SK-N-SH treated with all-trans-retinoic acid at 6 μM for 48 hours (cell line): ENCODE measurements at regions not wholly inside any gene's neighbourhood (a gene's known extent, or its start where the extent isn't known, plus 50 kb on each side); places are given as distances from the start of the nearest gene placed in this dataset.

ENCODE experiments used
- ATAC-seq: fragments of 200-7000 bp; cut with Tn5 transposase; 3 replicates; pipeline ENCODE4 v1.9.1; 2020; ENCODE audit warnings: mild to moderate bottlenecking, moderate library complexity
- ARNTL ChIP-seq: fragments of 450-650 bp; formaldehyde crosslinking; IDR thresholded peaks from 2 replicates; pipeline ENCODE4 v1.5.0; 2020; ENCODE audit warnings: low read depth, mild to moderate bottlenecking, moderate library complexity, borderline replicate concordance
- CREB5 ChIP-seq: fragments of 250-450 bp; sonication (Bioruptor Pico); IDR thresholded peaks from 2 replicates; pipeline ENCODE4 v1.5.1; 2020; ENCODE audit warnings: low read depth, mild to moderate bottlenecking, moderate library complexity
- CSRNP3 ChIP-seq: fragments of 250-450 bp; sonication (Bioruptor Pico); IDR thresholded peaks from 2 replicates; pipeline ENCODE4 v1.5.1; 2021; ENCODE audit warnings: mild to moderate bottlenecking, moderate library complexity
- ESRRG ChIP-seq: fragments of 250-450 bp; sonication (Bioruptor Pico); IDR thresholded peaks from 2 replicates; pipeline ENCODE4 v1.6.1; 2021; ENCODE audit warnings: mild to moderate bottlenecking
- GLIS3 ChIP-seq: fragments of 250-450 bp; sonication (Bioruptor Pico); IDR thresholded peaks from 2 replicates; pipeline ENCODE4 v1.5.0; 2020; ENCODE audit warnings: mild to moderate bottlenecking, moderate library complexity
- ISL1 ChIP-seq: fragments of 250-450 bp; sonication (Bioruptor Pico); IDR thresholded peaks from 2 replicates; pipeline ENCODE4 v2.1.2; 2022; ENCODE audit warnings: mild to moderate bottlenecking, moderate library complexity
- OSR1 ChIP-seq: fragments of 250-450 bp; sonication (Bioruptor Pico); IDR thresholded peaks from 2 replicates; pipeline ENCODE4 v1.8.0; 2022; ENCODE audit warnings: moderate library complexity, mild to moderate bottlenecking, inconsistent platforms
- PATZ1 ChIP-seq: fragments of 250-450 bp; sonication (Bioruptor Pico); IDR thresholded peaks from 2 replicates; pipeline ENCODE4 v1.8.0; 2020; ENCODE audit warnings: mild to moderate bottlenecking, moderate library complexity, borderline replicate concordance
- POU6F1 ChIP-seq: fragments of 250-450 bp; sonication (Bioruptor Pico); IDR thresholded peaks from 2 replicates; pipeline ENCODE4 v1.8.0; 2021; ENCODE audit warnings: low read depth, mild to moderate bottlenecking, moderate library complexity, borderline replicate concordance
- PPARA ChIP-seq: fragments of 250-450 bp; sonication (Bioruptor Pico); IDR thresholded peaks from 2 replicates; pipeline ENCODE4 v1.5.0; 2020; ENCODE audit warnings: mild to moderate bottlenecking, borderline replicate concordance
- RARB ChIP-seq: fragments of 250-450 bp; sonication (Bioruptor Pico); IDR thresholded peaks from 2 replicates; pipeline ENCODE4 v1.8.0; 2021; ENCODE audit warnings: mild to moderate bottlenecking, moderate library complexity
- SNAI2 ChIP-seq: fragments of 250-450 bp; sonication (Bioruptor Pico); IDR thresholded peaks from 2 replicates; pipeline ENCODE4 v1.5.0; 2020; ENCODE audit warnings: mild to moderate bottlenecking, moderate library complexity
- TCF4 ChIP-seq: fragments of 250-450 bp; sonication (Bioruptor Pico); IDR thresholded peaks from 2 replicates; pipeline ENCODE4 v1.8.0; 2021; ENCODE audit warnings: mild to moderate bottlenecking, moderate library complexity, borderline replicate concordance
- TOX ChIP-seq: fragments of 250-450 bp; sonication (Bioruptor Pico); IDR thresholded peaks from 2 replicates; pipeline ENCODE4 v1.8.0; 2021; ENCODE audit warnings: mild to moderate bottlenecking, moderate library complexity, borderline replicate concordance
- TSHZ2 ChIP-seq: fragments of 250-450 bp; sonication (Bioruptor Pico); IDR thresholded peaks from 2 replicates; pipeline ENCODE4 v1.5.0; 2020; ENCODE audit warnings: mild to moderate bottlenecking, moderate library complexity
- ZC3H10 ChIP-seq: fragments of 250-450 bp; sonication (Bioruptor Pico); IDR thresholded peaks from 2 replicates; pipeline ENCODE4 v1.5.1; 2021; ENCODE audit warnings: mild to moderate bottlenecking, moderate library complexity
- ZFP30 ChIP-seq: fragments of 450-650 bp; formaldehyde crosslinking; IDR thresholded peaks from 2 replicates; pipeline ENCODE4 v1.5.0; 2022; ENCODE audit warnings: mild to moderate bottlenecking, moderate library complexity
- ZNF565 ChIP-seq: fragments of 450-650 bp; formaldehyde crosslinking; conservative IDR thresholded peaks from 2 replicates; pipeline ENCODE4 v1.5.0; 2020; ENCODE audit warnings: low read depth, mild to moderate bottlenecking, moderate library complexity
- ZNF70 ChIP-seq: fragments of 450-650 bp; formaldehyde crosslinking; IDR thresholded peaks from 2 replicates; pipeline ENCODE4 v1.5.0; 2020; ENCODE audit warnings: mild to moderate bottlenecking, moderate library complexity
- ZNF8 ChIP-seq: fragments of 450-650 bp; formaldehyde crosslinking; IDR thresholded peaks from 2 replicates; pipeline ENCODE4 v1.5.0; 2020; ENCODE audit warnings: mild to moderate bottlenecking, moderate library complexity

GRCh38 chr3:182078316-182078715 lies 366.6 kb downstream of the SOX2 start (continued):
- no peak for TF ChIP-seq TSHZ2 (CRISPR knock-in tag)
- TF ChIP-seq PPARA (CRISPR knock-in tag): no peak

GRCh38 chr3:182078929-182079328 lies 367.2 kb downstream of the SOX2 start:
- TF ChIP-seq CSRNP3 (CRISPR knock-in tag) (no peak), GLIS3 (CRISPR knock-in tag) (no peak), POU6F1 (CRISPR knock-in tag) (no peak), ISL1 (CRISPR knock-in tag) (no peak), TCF4 (no peak), SNAI2 (CRISPR knock-in tag) (no peak), RARB (CRISPR knock-in tag) (no peak), ZC3H10 (CRISPR knock-in tag) (no peak), ZNF565 (CRISPR knock-in tag) (no peak), TOX (CRISPR knock-in tag) (no peak), OSR1 (CRISPR knock-in tag) (no peak), ZFP30 (no peak), PPARA (CRISPR knock-in tag) (no peak), ARNTL (CRISPR knock-in tag) (no peak), ZNF8 (CRISPR knock-in tag) (no peak)
- no peak for ATAC-seq

GRCh38 chr3:182081096-182081495 lies 369.4 kb downstream of the SOX2 start:
- no peak for TF ChIP-seq PPARA (CRISPR knock-in tag)
- no peak for TF ChIP-seq ISL1 (CRISPR knock-in tag)
- no peak for TF ChIP-seq TCF4
- no peak for TF ChIP-seq POU6F1 (CRISPR knock-in tag)
- no peak for TF ChIP-seq ZNF565 (CRISPR knock-in tag)
- TF ChIP-seq PATZ1: no peak
- TF ChIP-seq TOX (CRISPR knock-in tag): no peak
- no peak for TF ChIP-seq GLIS3 (CRISPR knock-in tag)
- no peak for TF ChIP-seq RARB (CRISPR knock-in tag)
- TF ChIP-seq ESRRG (CRISPR knock-in tag): no peak
- TF ChIP-seq CSRNP3 (CRISPR knock-in tag): no peak
- no peak for TF ChIP-seq TSHZ2 (CRISPR knock-in tag)
- no peak for TF ChIP-seq ARNTL (CRISPR knock-in tag)
- TF ChIP-seq OSR1 (CRISPR knock-in tag): no peak
- no peak for TF ChIP-seq ZNF8 (CRISPR knock-in tag)
- no peak for TF ChIP-seq ZFP30
- no peak for TF ChIP-seq CREB5 (CRISPR knock-in tag)
- TF ChIP-seq ZNF70 (CRISPR knock-in tag): no peak
- no peak for TF ChIP-seq ZC3H10 (CRISPR knock-in tag)
- TF ChIP-seq, all 23 proteins: peak for 0
- no peak for ATAC-seq
